Tibial nerve (tissue), 4 donors: ENCODE measurements at regions not wholly inside any gene's neighbourhood (a gene's known extent, or its start where the extent isn't known, plus 50 kb on each side); places are given as distances from the start of the nearest gene placed in this dataset.

Source experiments
- EP300 ChIP-seq, 2 donors: sonication (generic); formaldehyde crosslinking; IDR thresholded peaks; one replicate each; pipeline ENCODE4 v1.6.1; 2017; ENCODE audit warnings: antibody characterized with exemption in 2 of 2, mild to moderate bottlenecking in 1 of 2
- POLR2A ChIP-seq, 2 donors: fragments of 450-650 bp; IDR thresholded peaks; one replicate each; pipeline ENCODE4 v1.6.1; 2017; ENCODE audit warnings: antibody characterized with exemption in 2 of 2, mild to moderate bottlenecking in 2 of 2, moderate library complexity in 2 of 2
- TF ChIP-seq, protein P1 (sequence below), 5 experiments: fragments of 200-600 bp in 3 of 5; fragments of 450-650 bp in 2 of 5; sonication (generic) in 3 of 5; IDR thresholded peaks; one replicate each; pipeline ENCODE4 v1.5.1; 2016 to 2019; ENCODE audit warnings: antibody characterized with exemption in 5 of 5, mild to moderate bottlenecking in 3 of 5, moderate library complexity in 2 of 5

- TF ChIP-seq, protein P1, sequence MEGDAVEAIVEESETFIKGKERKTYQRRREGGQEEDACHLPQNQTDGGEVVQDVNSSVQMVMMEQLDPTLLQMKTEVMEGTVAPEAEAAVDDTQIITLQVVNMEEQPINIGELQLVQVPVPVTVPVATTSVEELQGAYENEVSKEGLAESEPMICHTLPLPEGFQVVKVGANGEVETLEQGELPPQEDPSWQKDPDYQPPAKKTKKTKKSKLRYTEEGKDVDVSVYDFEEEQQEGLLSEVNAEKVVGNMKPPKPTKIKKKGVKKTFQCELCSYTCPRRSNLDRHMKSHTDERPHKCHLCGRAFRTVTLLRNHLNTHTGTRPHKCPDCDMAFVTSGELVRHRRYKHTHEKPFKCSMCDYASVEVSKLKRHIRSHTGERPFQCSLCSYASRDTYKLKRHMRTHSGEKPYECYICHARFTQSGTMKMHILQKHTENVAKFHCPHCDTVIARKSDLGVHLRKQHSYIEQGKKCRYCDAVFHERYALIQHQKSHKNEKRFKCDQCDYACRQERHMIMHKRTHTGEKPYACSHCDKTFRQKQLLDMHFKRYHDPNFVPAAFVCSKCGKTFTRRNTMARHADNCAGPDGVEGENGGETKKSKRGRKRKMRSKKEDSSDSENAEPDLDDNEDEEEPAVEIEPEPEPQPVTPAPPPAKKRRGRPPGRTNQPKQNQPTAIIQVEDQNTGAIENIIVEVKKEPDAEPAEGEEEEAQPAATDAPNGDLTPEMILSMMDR (IDR thresholded peaks at IDR 0.05): no peak
- TF ChIP-seq EP300 (IDR thresholded peaks at IDR 0.05) (no peak), POLR2A (IDR thresholded peaks at IDR 0.05) (no peak)
Observed at GRCh38 chr4:145289403-145290076, 109.2 kb upstream of the OTUD4 start.
